ENCODE measurements at regions not wholly inside any gene's neighbourhood (a gene's known extent, or its start where the extent isn't known, plus 50 kb on each side); places are given as distances from the start of the nearest gene placed in this dataset.

DNA sequence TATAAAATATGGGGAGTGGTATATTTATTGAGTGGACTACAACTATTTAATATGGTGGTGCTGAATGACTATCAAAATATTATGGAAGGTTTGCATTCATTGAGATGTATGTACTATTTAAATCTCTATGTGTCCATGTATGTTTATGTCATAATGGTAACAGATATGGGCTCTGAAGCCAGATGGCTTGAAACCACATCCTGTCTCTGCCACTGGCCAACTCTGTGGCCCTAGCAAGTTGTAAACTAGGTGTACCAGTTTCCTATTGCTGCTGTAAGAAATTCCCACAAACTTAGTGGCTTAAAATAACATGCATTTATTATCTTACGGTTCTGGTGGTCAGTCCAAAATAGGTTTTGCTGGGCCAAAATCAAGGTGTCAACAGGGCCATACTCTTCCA lies 198.1 kb upstream of the NFE2L3 start:
- TF ChIP-seq CTCF (IDR thresholded peaks at IDR 0.05), result no peak
- TF ChIP-seq POLR2A (IDR thresholded peaks at IDR 0.05), result no peak
- H3K27ac ChIP-seq, result no peak overlapping the region
- peaks cover 0 to 42% (median 0%) of the 10 kb centered on the region in 4 donors for H3K27me3 ChIP-seq
- H3K9me3 ChIP-seq, result no peaks in the 10 kb centered on the region
- H3K4me3 ChIP-seq, result no peak overlapping the region
- WGBS, 2 donors, result 91 to 94% methylated on average over 1 of the region's 1 CpG
- peaks cover 7 to 38% (median 18%) of the 10 kb centered on the region in 3 donors for H3K4me1 ChIP-seq
- DNase-seq, result no peak
- H3K36me3 ChIP-seq, result no peaks in the 10 kb centered on the region
- intact Hi-C loops (cut with DNase I), result no loop called here

- H3K36me3 ChIP-seq, result no peaks in the 10 kb centered on the region
- DNase-seq, result no peak
- H3K27ac ChIP-seq, result no peak overlapping the region
- TF ChIP-seq POLR2A (IDR thresholded peaks at IDR 0.05) (no peak), CTCF (IDR thresholded peaks at IDR 0.05) (no peak)
- peaks cover 6 to 32% (median 13%) of the 10 kb centered on the region in 3 donors for H3K4me1 ChIP-seq
- 87 to 100% methylated on average over 3 of the region's 3 CpGs for WGBS, 2 donors
- H3K27me3 ChIP-seq, result peaks cover 0 to 44% (median 0%) of the 10 kb centered on the region in 4 donors
- intact Hi-C loops (cut with DNase I), result no loop called here
- H3K9me3 ChIP-seq, result no peaks in the 10 kb centered on the region
- H3K4me3 ChIP-seq, result no peak overlapping the region
Observed at GRCh38 chr7:25954395-25954794, 197.6 kb upstream of the NFE2L3 start.

DNA sequence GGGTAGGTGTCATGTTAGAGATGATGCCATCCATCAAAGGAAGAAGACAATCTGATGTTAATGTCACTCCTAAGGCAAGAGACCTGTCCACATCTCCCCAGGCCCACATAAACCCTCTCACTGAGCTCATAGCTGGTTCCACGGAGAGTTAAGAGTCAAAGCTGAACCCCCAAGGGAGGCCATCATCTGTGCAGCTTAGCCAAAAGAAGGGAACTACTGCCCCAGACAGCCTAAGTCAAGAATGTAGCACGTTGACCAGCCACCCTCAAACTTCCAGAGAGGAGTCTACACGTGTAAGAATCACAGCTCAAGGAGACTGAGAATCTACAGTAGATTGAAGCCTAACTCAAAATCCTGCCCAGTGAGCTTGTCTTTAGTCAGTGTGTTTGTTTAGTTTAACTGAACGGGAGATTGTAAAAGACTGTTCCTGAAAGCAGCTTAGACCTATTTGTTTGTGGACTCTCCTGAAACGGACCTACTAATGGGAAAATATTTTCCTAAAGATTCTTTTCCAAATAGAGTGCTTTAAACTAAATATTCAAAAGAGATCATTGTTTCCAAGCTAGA lies 192.7 kb upstream of the NFE2L3 start:
- Histone ChIP-seq H3K9me3 (no peaks in the 10 kb centered on the region), H3K27ac (no peak overlapping the region), H3K4me3 (no peak overlapping the region), H3K27me3 (peaks cover 0 to 63% (median 0%) of the 10 kb centered on the region in 4 donors), H3K36me3 (no peaks in the 10 kb centered on the region), H3K4me1 (peaks cover 0 to 2% (median 0%) of the 10 kb centered on the region in 3 donors)
- intact Hi-C loops (cut with DNase I), result no loop called here
- 35 to 36% methylated on average over 4 to 5 of the region's 5 CpGs for WGBS, 2 donors
- DNase-seq, result no peak
- TF ChIP-seq CTCF (IDR thresholded peaks at IDR 0.05) (no peak), POLR2A (IDR thresholded peaks at IDR 0.05) (no peak)

GRCh38 chr7:25963733-25964132 lies 188.3 kb upstream of the NFE2L3 start:
- peaks cover 0 to 19% (median 4%) of the 10 kb centered on the region in 3 donors for H3K4me1 ChIP-seq
- TF ChIP-seq POLR2A (IDR thresholded peaks at IDR 0.05), result no peak
- H3K36me3 ChIP-seq, result no peaks in the 10 kb centered on the region
- intact Hi-C loops (cut with DNase I), result no loop called here
- H3K4me3 ChIP-seq, result no peak overlapping the region
- no peaks in the 10 kb centered on the region for H3K9me3 ChIP-seq
- peaks cover 0 to 82% (median 0%) of the 10 kb centered on the region in 4 donors for H3K27me3 ChIP-seq
- WGBS, 2 donors, result 73 to 96% methylated on average over 2 to 3 of the region's 3 CpGs
- DNase-seq, result no peak
- H3K27ac ChIP-seq, result no peak overlapping the region

DNA sequence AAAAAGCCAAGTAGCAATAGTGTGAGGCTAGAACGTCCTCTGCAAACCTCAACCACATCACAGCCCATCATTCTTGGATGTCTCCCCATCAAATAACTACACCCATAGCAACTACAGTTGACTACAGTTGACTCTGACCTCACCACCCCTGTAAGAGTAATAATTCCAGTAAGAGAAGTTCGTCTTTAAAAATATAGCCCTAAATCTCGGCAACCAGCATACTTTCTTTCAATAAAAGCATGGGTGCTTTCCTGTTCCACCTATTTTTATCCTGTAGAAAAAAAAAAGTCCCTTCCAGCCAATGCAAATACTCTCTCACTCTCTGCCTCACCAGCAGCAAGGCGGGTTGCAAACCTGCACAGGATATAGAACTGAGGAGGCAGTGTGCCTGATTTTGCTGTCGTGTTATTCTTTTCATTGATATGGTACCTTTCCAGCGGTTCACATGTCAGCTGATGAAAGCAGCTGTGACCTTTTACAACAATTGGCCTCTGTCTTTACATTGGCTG lies 187.5 kb upstream of the NFE2L3 start:
- no peak overlapping the region for H3K27ac ChIP-seq
- intact Hi-C loops (cut with DNase I), result no loop called here

More for the DNA sequence above, 187.5 kb upstream of the NFE2L3 start:
- no peaks in the 10 kb centered on the region for H3K36me3 ChIP-seq
- 30 to 36% methylated on average over 6 of the region's 6 CpGs for WGBS, 2 donors
- peaks cover 0 to 83% (median 0%) of the 10 kb centered on the region in 4 donors for H3K27me3 ChIP-seq
- no peaks in the 10 kb centered on the region for H3K9me3 ChIP-seq
- peaks cover 0 to 19% (median 4%) of the 10 kb centered on the region in 3 donors for H3K4me1 ChIP-seq
- no peak overlapping the region for H3K4me3 ChIP-seq
- TF ChIP-seq POLR2A (IDR thresholded peaks at IDR 0.05) (no peak), CTCF (IDR thresholded peaks at IDR 0.05) (no peak)
- no peak for DNase-seq
